H1 (cell line): ENCODE measurements at regions not wholly inside any gene's neighbourhood (a gene's known extent, or its start where the extent isn't known, plus 50 kb on each side); places are given as distances from the start of the nearest gene placed in this dataset.
"Not testable (repeated sequence)": the region's sequence is repeated elsewhere in the genome, so short reads cannot be mapped to it uniquely, and the experiment has no call there.

Source experiments
- CTCF ChIA-PET: fragments of 300-600 bp; sonication (Branson Sonifier 250); formaldehyde crosslinking; loops from one replicate; lab custom pipeline; 2021; ENCODE audit not compliant: partially characterized antibody; lab: Charles Lee
- POLR2A ChIA-PET: fragments of 300-600 bp; sonication (Branson Sonifier 250); formaldehyde crosslinking; loops from one replicate; lab custom pipeline; 2021; ENCODE audit warnings: inconsistent platforms; ENCODE audit not compliant: partially characterized antibody; lab: Charles Lee
- DNase-seq, 2 experiments: peaks; one replicate each; pipeline versions ENCODE4 v3.0.0 to v3.0.0-alpha.2; 2010 to 2022; ENCODE audit warnings: low spot score in 2 of 2, low read depth in 1 of 2, mixed read lengths in 1 of 2
- FAIRE-seq: peaks from 2 replicates; lab custom pipeline; 2011; peaks lifted over from hg19 to GRCh38; lab: Jason Lieb, UNC
- H2AFZ ChIP-seq: 2 replicates; pipeline ENCODE4 v1.8.1; 2012; ENCODE audit warnings: low read length, inconsistent platforms
- H2AK5ac ChIP-seq: 2 replicates; pipeline ENCODE4 v1.6.1; 2013; ENCODE audit warnings: low read depth, low read length
- H2BK120ac ChIP-seq: replicated peaks from 2 replicates; pipeline ENCODE3; 2013; ENCODE audit warnings: low read depth, low read length, inconsistent platforms
- H2BK12ac ChIP-seq: 2 replicates; pipeline ENCODE4 v1.6.1; 2013; ENCODE audit warnings: low read depth, low read length
- H2BK15ac ChIP-seq: 2 replicates; pipeline ENCODE4 v1.6.1; 2013; ENCODE audit warnings: low read length
- H2BK20ac ChIP-seq: 2 replicates; pipeline ENCODE4 v1.6.1; 2013; ENCODE audit warnings: low read length
- H2BK5ac ChIP-seq: 2 replicates; pipeline ENCODE4 v1.6.1; 2013; ENCODE audit warnings: low read depth, low read length
- H3K14ac ChIP-seq: 2 replicates; pipeline ENCODE4 v1.6.1; 2013; ENCODE audit warnings: inconsistent platforms; ENCODE audit not compliant: insufficient read length
- H3K18ac ChIP-seq: 2 replicates; pipeline ENCODE4 v1.6.1; 2013; ENCODE audit warnings: low read length; ENCODE audit errors: extremely low read depth
- H3K23ac ChIP-seq: 2 replicates; pipeline ENCODE4 v1.6.1; 2013; ENCODE audit warnings: inconsistent platforms; ENCODE audit not compliant: insufficient read length
- H3K23me2 ChIP-seq: 2 replicates; pipeline ENCODE4 v1.6.1; 2013; ENCODE audit warnings: low read depth, low read length
- H3K27ac ChIP-seq: 2 replicates; pipeline ENCODE4 v1.6.1; 2011; ENCODE audit warnings: low read depth, low read length, inconsistent platforms
- H3K27me3 ChIP-seq, 4 experiments: replicated peaks in 1 of 4; 1 replicate in 1 of 4; 2 replicates in 3 of 4; pipeline versions ENCODE4 v1.6.1 to v1.8.1; 2011 to 2013; ENCODE audit warnings: low read length in 3 of 4, mild to moderate bottlenecking in 3 of 4, inconsistent platforms in 2 of 4, mixed read lengths in 2 of 4, moderate library complexity in 1 of 4; ENCODE audit not compliant: control insufficient read depth in 3 of 4, insufficient read depth in 3 of 4; ENCODE audit errors: extremely low read depth in 1 of 4
- H3K36me3 ChIP-seq, 4 experiments: 2 replicates each; pipeline versions ENCODE4 v1.6.1 to v1.8.1; 2011 to 2013; ENCODE audit warnings: mild to moderate bottlenecking in 4 of 4, low read length in 3 of 4, moderate library complexity in 2 of 4, control low read depth in 1 of 4, inconsistent platforms in 1 of 4; ENCODE audit not compliant: insufficient read depth in 4 of 4, control insufficient read depth in 2 of 4
- H3K4ac ChIP-seq: replicated peaks from 2 replicates; pipeline ENCODE3; 2013; ENCODE audit warnings: low read length, low read depth, mixed read lengths, inconsistent platforms; ENCODE audit not compliant: insufficient read length
- H3K4me1 ChIP-seq, 4 experiments: replicated peaks in 1 of 4; 1 replicate in 1 of 4; 2 replicates in 3 of 4; pipeline versions ENCODE4 v1.6.1 to v1.8.1; 2011 to 2013; ENCODE audit warnings: low read length in 3 of 4, inconsistent platforms in 2 of 4, mixed read lengths in 1 of 4; ENCODE audit not compliant: insufficient read depth in 4 of 4, control insufficient read depth in 3 of 4
- H3K4me2 ChIP-seq, 2 experiments: 2 replicates each; pipeline versions ENCODE4 v1.6.1 to v1.8.1; 2011 to 2013; ENCODE audit warnings: low read depth in 2 of 2, low read length in 2 of 2, control low read depth in 1 of 2, inconsistent platforms in 1 of 2, mild to moderate bottlenecking in 1 of 2; ENCODE audit not compliant: insufficient read depth in 1 of 2
- H3K4me3 ChIP-seq, 4 experiments: fragments of 200-600, 300-600 bp in 1 of 4; sonication (generic), shearing (Covaris generic), sonication (Bioruptor Twin) in 1 of 4; 2 replicates each; pipeline versions ENCODE4 v1.5.1 to v1.8.1; 2011 to 2016; ENCODE audit warnings: low read length in 4 of 4, low read depth in 3 of 4, control low read depth in 2 of 4, inconsistent platforms in 2 of 4, mild to moderate bottlenecking in 2 of 4, mixed read lengths in 1 of 4, moderate library complexity in 1 of 4; ENCODE audit not compliant: insufficient read depth in 2 of 4; ENCODE audit errors: extremely low read depth in 1 of 4
- H3K56ac ChIP-seq: replicated peaks from 2 replicates; pipeline ENCODE3; 2013; ENCODE audit warnings: low read depth, mild to moderate bottlenecking, mixed read lengths, low read length, inconsistent platforms; ENCODE audit not compliant: insufficient read length
- H3K79me1 ChIP-seq: 2 replicates; pipeline ENCODE4 v1.6.1; 2013; ENCODE audit warnings: low read depth, low read length, control low read depth
- H3K79me2 ChIP-seq, 2 experiments: 2 replicates each; pipeline versions ENCODE4 v1.6.1 to v1.8.1; 2012 to 2013; ENCODE audit warnings: low read length in 2 of 2, mild to moderate bottlenecking in 2 of 2, inconsistent platforms in 1 of 2; ENCODE audit not compliant: insufficient read depth in 2 of 2, control insufficient read depth in 1 of 2
- H3K9ac ChIP-seq, 4 experiments: replicated peaks in 1 of 4; 1 replicate in 1 of 4; 2 replicates in 3 of 4; pipeline versions ENCODE4 v1.6.1 to v1.8.1; 2011 to 2013; ENCODE audit warnings: low read depth in 3 of 4, low read length in 3 of 4, control low read depth in 2 of 4, mild to moderate bottlenecking in 2 of 4, moderate library complexity in 2 of 4, inconsistent platforms in 1 of 4; ENCODE audit errors: extremely low read depth in 1 of 4
- H3K9me3 ChIP-seq, 2 experiments: 2 replicates each; pipeline versions ENCODE4 v1.6.1 to v1.8.1; 2012 to 2013; ENCODE audit warnings: mild to moderate bottlenecking in 2 of 2, moderate library complexity in 2 of 2, control low read depth in 1 of 2, inconsistent platforms in 1 of 2, low read depth in 1 of 2, low read length in 1 of 2, mixed read lengths in 1 of 2; ENCODE audit not compliant: insufficient read depth in 2 of 2
- H4K20me1 ChIP-seq, 2 experiments: replicated peaks in 1 of 2; 2 replicates each; pipeline versions ENCODE3 to v1.8.1; 2011 to 2013; ENCODE audit warnings: inconsistent platforms in 2 of 2, low read length in 2 of 2, mild to moderate bottlenecking in 1 of 2; ENCODE audit not compliant: insufficient read depth in 2 of 2, control insufficient read depth in 1 of 2
- H4K5ac ChIP-seq: 2 replicates; pipeline ENCODE4 v1.6.1; 2013; ENCODE audit warnings: low read length, low read depth, mixed read lengths, inconsistent platforms; ENCODE audit not compliant: insufficient read length
- H4K8ac ChIP-seq: 2 replicates; pipeline ENCODE4 v1.8.0; 2013; ENCODE audit warnings: mild to moderate bottlenecking, moderate library complexity, low read length, inconsistent platforms; ENCODE audit not compliant: insufficient read depth; ENCODE audit errors: extremely low read depth
- H4K91ac ChIP-seq: replicated peaks from 2 replicates; pipeline ENCODE3; 2013; ENCODE audit warnings: low read length, mixed read lengths, inconsistent platforms; ENCODE audit not compliant: insufficient read length
- WGBS, 2 experiments: shearing (Covaris generic) in 1 of 2; methylation state at CpG; one replicate each; pipeline versions ENCODE4 v1.1.6 to v1.1.7; 2013 to 2015; ENCODE audit warnings: low lambda C conversion rate in 2 of 2, mixed read lengths in 2 of 2, inconsistent platforms in 1 of 2, low coverage in 1 of 2, missing lambda C conversion rate in 1 of 2; ENCODE audit not compliant: insufficient replicate concordance in 2 of 2, insufficient coverage in 1 of 2, insufficient read length in 1 of 2; ENCODE audit errors: extremely low coverage in 1 of 2, missing lambda C conversion rate in 1 of 2; 5-methylcytosine and 5-hydroxymethylcytosine counted together

DNA sequence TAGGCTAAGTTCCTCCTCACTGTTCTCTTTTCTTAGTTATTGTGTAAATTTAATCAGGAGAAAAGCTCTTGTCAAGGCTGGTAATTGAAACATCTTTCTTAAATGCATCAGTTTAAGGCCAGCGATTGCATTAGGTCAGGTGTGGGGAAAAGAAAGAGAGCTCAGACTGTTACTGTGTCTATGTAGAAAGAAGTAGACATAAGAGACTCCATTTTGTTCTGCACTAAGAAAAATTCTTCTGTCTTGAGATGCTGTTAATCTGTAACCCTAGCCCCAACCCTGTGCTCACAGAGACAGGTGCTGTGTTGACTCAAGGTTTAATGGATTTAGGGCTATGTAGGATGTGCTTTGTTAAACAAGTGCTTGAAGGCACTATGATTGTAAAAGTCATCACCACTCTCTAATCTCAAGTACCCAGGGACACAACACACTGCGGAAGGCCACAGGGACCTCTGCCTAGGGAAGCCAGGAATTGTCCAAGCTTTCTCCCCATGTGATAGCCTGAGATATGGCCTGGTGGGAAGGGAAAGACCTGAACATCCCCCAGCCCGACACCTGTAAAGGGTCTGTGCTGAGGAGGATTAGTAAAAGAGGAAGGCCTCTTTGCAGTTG lies 364.1 kb downstream of the ZNF248 start:
- H3K36me3 ChIP-seq, H3K79me1 ChIP-seq, H2AFZ ChIP-seq, H3K4me3 ChIP-seq, H2AK5ac ChIP-seq, H3K23me2 ChIP-seq, H3K4me2 ChIP-seq, H3K4me1 ChIP-seq, FAIRE-seq, POLR2A ChIA-PET, H3K9ac ChIP-seq, H3K27ac ChIP-seq, CTCF ChIA-PET, H2BK15ac ChIP-seq, H2BK12ac ChIP-seq, DNase-seq, H4K8ac ChIP-seq, H4K20me1 ChIP-seq, H3K56ac ChIP-seq, H2BK5ac ChIP-seq, H2BK20ac ChIP-seq, H3K4ac ChIP-seq, H3K27me3 ChIP-seq, H4K91ac ChIP-seq, H3K79me2 ChIP-seq, H2BK120ac ChIP-seq, H3K14ac ChIP-seq, H4K5ac ChIP-seq, H3K23ac ChIP-seq, H3K18ac ChIP-seq: not testable (repeated sequence)
- 78% methylated on average over 3 of the region's 3 CpGs; no CpG with 5 or more reads in 1 of the 2 experiments for WGBS, 2 experiments
- peaks cover 59 to 79% of the 10 kb centered on the region in 2 experiments for H3K9me3 ChIP-seq
